Activated naive CD4-positive, alpha-beta T cell treated with anti-CD3 and anti-CD28 coated beads for 36 hours (primary cell): ENCODE measurements at regions not wholly inside any gene's neighbourhood (a gene's known extent, or its start where the extent isn't known, plus 50 kb on each side); places are given as distances from the start of the nearest gene placed in this dataset.
"Not testable (repeated sequence)": the region's sequence is repeated elsewhere in the genome, so short reads cannot be mapped to it uniquely, and the experiment has no call there.

Experiments used
- CTCF ChIA-PET: fragments of 350-600 bp; sonication (Branson Sonifier 250); formaldehyde crosslinking; loops from one replicate; lab custom pipeline; 2021; ENCODE audit warnings: antibody characterized with exemption; lab: Charles Lee
- DNase-seq: peaks from one replicate; pipeline ENCODE4 v3.0.0-alpha.2; 2020
- H3K27ac Mint-ChIP-seq: one replicate; pipeline ENCODE4 v1.8.0; 2021; ENCODE audit warnings: mild to moderate bottlenecking, mixed read lengths
- H3K27me3 Mint-ChIP-seq: one replicate; pipeline ENCODE4 v1.8.0; 2021; ENCODE audit warnings: low read depth, mixed read lengths
- H3K36me3 Mint-ChIP-seq: one replicate; pipeline ENCODE4 v1.8.0; 2021; ENCODE audit warnings: low read depth, mixed read lengths
- H3K4me1 Mint-ChIP-seq: one replicate; pipeline ENCODE4 v1.8.0; 2021; ENCODE audit warnings: low read depth, mixed read lengths
- H3K4me3 Mint-ChIP-seq: one replicate; pipeline ENCODE4 v1.8.0; 2021; ENCODE audit warnings: mild to moderate bottlenecking, moderate library complexity, mixed read lengths
- H3K9me3 Mint-ChIP-seq: one replicate; pipeline ENCODE4 v1.8.0; 2021; ENCODE audit warnings: mixed read lengths
- intact Hi-C: fragments of 100-400 bp; cut with micrococcal nuclease; formaldehyde crosslinking; loops from one replicate; pipeline ENCODE4 v1.15.1; 2023

GRCh38 chr6:170007468-170008293, 256.3 kb downstream of the ERMARD start:
- Mint-ChIP-seq H3K4me1 (peaks cover 7% of the 10 kb centered on the region), H3K27me3 (peaks cover 2% of the 10 kb centered on the region), H3K9me3 (peaks cover 19% of the 10 kb centered on the region), H3K27ac (no peak overlapping the region), H3K36me3 (peaks cover 6% of the 10 kb centered on the region), H3K4me3 (no peak overlapping the region)
- intact Hi-C loops, result no loop called here
- CTCF ChIA-PET, result interaction anchor here (1.0 kb wide), 1 partner anchor 18 kb away, joined by 3 read pairs; no protein-coding TSS in a partner anchor
- no peak for DNase-seq

GRCh38 chr6:170006900-170007467, 255.6 kb downstream of the ERMARD start:
- intact Hi-C loops, result no loop called here
- peaks cover 2% of the 10 kb centered on the region for H3K27me3 Mint-ChIP-seq
- peaks cover 12% of the 10 kb centered on the region for H3K36me3 Mint-ChIP-seq
- H3K9me3 Mint-ChIP-seq, result peaks cover 25% of the 10 kb centered on the region
- peaks cover 7% of the 10 kb centered on the region for H3K4me1 Mint-ChIP-seq
- no peak for DNase-seq
- no peak overlapping the region for H3K4me3 Mint-ChIP-seq
- H3K27ac Mint-ChIP-seq, result no peak overlapping the region
- CTCF ChIA-PET, result no interaction called here

GRCh38 chr6:170006071-170006899, 254.9 kb downstream of the ERMARD start:
- Mint-ChIP-seq H3K27me3 (peaks cover 2% of the 10 kb centered on the region), H3K4me1 (peaks cover 7% of the 10 kb centered on the region), H3K9me3 (peaks cover 30% of the 10 kb centered on the region), H3K36me3 (peaks cover 12% of the 10 kb centered on the region), H3K27ac (no peak overlapping the region), H3K4me3 (no peak overlapping the region)
- no peak for DNase-seq
- intact Hi-C loops, result no loop called here
- CTCF ChIA-PET, result no interaction called here

- no peak overlapping the region for H3K27ac Mint-ChIP-seq
- peaks cover 33% of the 10 kb centered on the region for H3K9me3 Mint-ChIP-seq
- peaks cover 7% of the 10 kb centered on the region for H3K4me1 Mint-ChIP-seq
- CTCF ChIA-PET, result no interaction called here
- peaks cover 2% of the 10 kb centered on the region for H3K27me3 Mint-ChIP-seq
- peaks cover 12% of the 10 kb centered on the region for H3K36me3 Mint-ChIP-seq
- DNase-seq, result no peak
- intact Hi-C loops, result loop anchor here (1.0 kb wide), 1 partner anchor 15 kb away; no protein-coding TSS in a partner anchor
- no peak overlapping the region for H3K4me3 Mint-ChIP-seq
Measured at GRCh38 chr6:170005665-170006064, 254.2 kb downstream of the ERMARD start.

GRCh38 chr6:170004585-170005210, 253.3 kb downstream of the ERMARD start:
- H3K9me3 Mint-ChIP-seq, result peaks cover 33% of the 10 kb centered on the region
- DNase-seq, result peak; percentile 30
- peaks cover 7% of the 10 kb centered on the region for H3K4me1 Mint-ChIP-seq
- H3K27me3 Mint-ChIP-seq, result peaks cover 2% of the 10 kb centered on the region
- H3K36me3 Mint-ChIP-seq, result peaks cover 12% of the 10 kb centered on the region
- H3K4me3 Mint-ChIP-seq, result no peak overlapping the region
- intact Hi-C loops, result loop anchor here (1.0 kb wide), 1 partner anchor 14 kb away; no protein-coding TSS in a partner anchor
- H3K27ac Mint-ChIP-seq, result no peak overlapping the region
- CTCF ChIA-PET, result no interaction called here

- peaks cover 33% of the 10 kb centered on the region for H3K9me3 Mint-ChIP-seq
- H3K4me1 Mint-ChIP-seq, result peaks cover 7% of the 10 kb centered on the region
- DNase-seq, result no peak
- H3K4me3 Mint-ChIP-seq, result no peak overlapping the region
- H3K36me3 Mint-ChIP-seq, result peaks cover 12% of the 10 kb centered on the region
- H3K27me3 Mint-ChIP-seq, result no peaks in the 10 kb centered on the region
- H3K27ac Mint-ChIP-seq, result no peak overlapping the region
- intact Hi-C loops, result no loop called here
- CTCF ChIA-PET, result no interaction called here
Measured at GRCh38 chr6:170003451-170004160, 252.2 kb downstream of the ERMARD start.

- CTCF ChIA-PET, result no interaction called here
- Mint-ChIP-seq H3K36me3 (peaks cover 12% of the 10 kb centered on the region), H3K27ac (no peak overlapping the region), H3K9me3 (peaks cover 33% of the 10 kb centered on the region), H3K4me3 (no peak overlapping the region), H3K27me3 (no peaks in the 10 kb centered on the region), H3K4me1 (peaks cover 7% of the 10 kb centered on the region)
- DNase-seq, result no peak
- intact Hi-C loops, result no loop called here
Measured at GRCh38 chr6:170003027-170003426, 251.6 kb downstream of the ERMARD start.

- Mint-ChIP-seq H3K36me3 (peaks cover 12% of the 10 kb centered on the region), H3K9me3 (peaks cover 33% of the 10 kb centered on the region)
- H3K4me1 Mint-ChIP-seq, DNase-seq, H3K27me3 Mint-ChIP-seq, intact Hi-C loops, H3K4me3 Mint-ChIP-seq, CTCF ChIA-PET, H3K27ac Mint-ChIP-seq: not testable (repeated sequence)
Measured at GRCh38 chr6:170001782-170002181, 250.4 kb downstream of the ERMARD start.

- Mint-ChIP-seq H3K4me1 (peaks cover 6% of the 10 kb centered on the region), H3K9me3 (peaks cover 30% of the 10 kb centered on the region), H3K36me3 (peaks cover 10% of the 10 kb centered on the region), H3K27me3 (no peaks in the 10 kb centered on the region), H3K27ac (no peak overlapping the region), H3K4me3 (no peak overlapping the region)
- CTCF ChIA-PET, result no interaction called here
- no peak for DNase-seq
- intact Hi-C loops, result no loop called here
Measured at GRCh38 chr6:170000071-170000843, 248.8 kb downstream of the ERMARD start.

GRCh38 chr6:169999367-169999766, 247.9 kb downstream of the ERMARD start:
- Mint-ChIP-seq H3K27me3 (no peaks in the 10 kb centered on the region), H3K9me3 (peaks cover 26% of the 10 kb centered on the region), H3K36me3 (peaks cover 8% of the 10 kb centered on the region), H3K4me1 (peaks cover 6% of the 10 kb centered on the region), H3K4me3 (no peak overlapping the region), H3K27ac (no peak overlapping the region)
- DNase-seq, result no peak
- intact Hi-C loops, result no loop called here
- CTCF ChIA-PET, result no interaction called here

- H3K27me3 Mint-ChIP-seq, result no peaks in the 10 kb centered on the region
- no peak for DNase-seq
- CTCF ChIA-PET, result no interaction called here
- peaks cover 20% of the 10 kb centered on the region for H3K9me3 Mint-ChIP-seq
- no peak overlapping the region for H3K27ac Mint-ChIP-seq
- H3K36me3 Mint-ChIP-seq, result peaks cover 6% of the 10 kb centered on the region
- peaks cover 9% of the 10 kb centered on the region for H3K4me1 Mint-ChIP-seq
- no peak overlapping the region for H3K4me3 Mint-ChIP-seq
- intact Hi-C loops, result no loop called here
Measured at GRCh38 chr6:169998457-169998856, 247.0 kb downstream of the ERMARD start.
